ENCODE measurements at regions not wholly inside any gene's neighbourhood (a gene's known extent, or its start where the extent isn't known, plus 50 kb on each side); places are given as distances from the start of the nearest gene placed in this dataset.

- no peak overlapping the region for H3K4me3 ChIP-seq (ENCODE audit: low read depth in 1 of 2, low read length in 1 of 2)
- no peaks in the 10 kb centered on the region for H3K9me3 ChIP-seq
- TF ChIP-seq CTCF (IDR thresholded peaks at IDR 0.05): no peak
- H3K27ac ChIP-seq: no peak overlapping the region
- no peaks in the 10 kb centered on the region for H3K4me1 ChIP-seq (ENCODE audit: control insufficient read depth in 1 of 2, insufficient read depth in 1 of 2, low read depth in 1 of 2, low read length in 1 of 2)
- H3K27me3 ChIP-seq: peaks cover 1% of the 10 kb centered on the region
- no peaks in the 10 kb centered on the region for H3K36me3 ChIP-seq
Measured at GRCh38 chr14:34024768-34025144, 73.9 kb upstream of the EGLN3 start.

- H3K27ac ChIP-seq: no peak overlapping the region
- H3K36me3 ChIP-seq: no peaks in the 10 kb centered on the region
Measured at GRCh38 chr14:34023824-34024767, 73.2 kb upstream of the EGLN3 start.

GRCh38 chr14:34021096-34021495 is 70.2 kb upstream of the EGLN3 start:
- TF ChIP-seq CTCF (IDR thresholded peaks at IDR 0.05): no peak
- H3K9me3 ChIP-seq: no peaks in the 10 kb centered on the region
- H3K4me3 ChIP-seq (ENCODE audit: low read depth in 1 of 2, low read length in 1 of 2): no peak overlapping the region
- H3K27me3 ChIP-seq: peaks cover 18% of the 10 kb centered on the region
- no peak overlapping the region for H3K27ac ChIP-seq
- no peaks in the 10 kb centered on the region for H3K4me1 ChIP-seq (ENCODE audit: control insufficient read depth in 1 of 2, insufficient read depth in 1 of 2, low read depth in 1 of 2, low read length in 1 of 2)
- no peaks in the 10 kb centered on the region for H3K36me3 ChIP-seq

More at GRCh38 chr14:34023824-34024767, 73.2 kb upstream of the EGLN3 start:
- no peaks in the 10 kb centered on the region for H3K9me3 ChIP-seq
- H3K4me3 ChIP-seq (ENCODE audit: low read depth in 1 of 2, low read length in 1 of 2): no peak overlapping the region
- H3K4me1 ChIP-seq (ENCODE audit: control insufficient read depth in 1 of 2, insufficient read depth in 1 of 2, low read depth in 1 of 2, low read length in 1 of 2): no peaks in the 10 kb centered on the region
- no peak for TF ChIP-seq CTCF (IDR thresholded peaks at IDR 0.05)
- H3K27me3 ChIP-seq: peaks cover 8% of the 10 kb centered on the region

- Histone ChIP-seq H3K4me3 (ENCODE audit: low read depth in 1 of 2, low read length in 1 of 2) (no peak overlapping the region), H3K27me3 (peaks cover 18% of the 10 kb centered on the region), H3K9me3 (no peaks in the 10 kb centered on the region), H3K36me3 (no peaks in the 10 kb centered on the region), H3K27ac (no peak overlapping the region), H3K4me1 (ENCODE audit: control insufficient read depth in 1 of 2, insufficient read depth in 1 of 2, low read depth in 1 of 2, low read length in 1 of 2) (no peaks in the 10 kb centered on the region)
- no peak for TF ChIP-seq CTCF (IDR thresholded peaks at IDR 0.05)
Measured at GRCh38 chr14:34020014-34020413, 69.1 kb upstream of the EGLN3 start.

GRCh38 chr14:34018564-34019244 is 67.8 kb upstream of the EGLN3 start:
- no peak for TF ChIP-seq CTCF (IDR thresholded peaks at IDR 0.05)
- peaks cover 18% of the 10 kb centered on the region for H3K27me3 ChIP-seq

More at GRCh38 chr14:34018564-34019244, 67.8 kb upstream of the EGLN3 start:
- Histone ChIP-seq H3K4me3 (ENCODE audit: low read depth in 1 of 2, low read length in 1 of 2) (no peak overlapping the region), H3K4me1 (ENCODE audit: control insufficient read depth in 1 of 2, insufficient read depth in 1 of 2, low read depth in 1 of 2, low read length in 1 of 2) (peaks cover 5 to 6% of the 10 kb centered on the region in 2 experiments), H3K27ac (no peak overlapping the region), H3K9me3 (no peaks in the 10 kb centered on the region), H3K36me3 (no peaks in the 10 kb centered on the region)
